MM.1S (cell line): ENCODE measurements at regions not wholly inside any gene's neighbourhood (a gene's known extent, or its start where the extent isn't known, plus 50 kb on each side); places are given as distances from the start of the nearest gene placed in this dataset.

ENCODE experiments used
- DNase-seq: peaks from one replicate; pipeline ENCODE4 v3.0.0-alpha.2; 2015
- H2AFZ ChIP-seq: fragments of 300-600 bp; sonication (generic); 2 replicates; pipeline ENCODE4 v1.6.0; 2016; ENCODE audit warnings: antibody characterized with exemption, low read length
- H3F3A ChIP-seq: fragments of 300-600 bp; sonication (generic); 2 replicates; pipeline ENCODE4 v1.6.1; 2016; ENCODE audit warnings: mild to moderate bottlenecking, antibody characterized with exemption, low read length, moderate library complexity, mixed read lengths; ENCODE audit not compliant: insufficient read depth
- H3K27ac ChIP-seq: fragments of 300-600 bp; sonication (generic); 2 replicates; pipeline ENCODE4 v1.5.1; 2016; ENCODE audit warnings: mild to moderate bottlenecking, low read length
- H3K27me3 ChIP-seq: fragments of 300-600 bp; sonication (generic); replicated peaks from 2 replicates; pipeline ENCODE4 v1.6.0; 2016; ENCODE audit warnings: low read length; ENCODE audit not compliant: insufficient read depth
- H3K36me3 ChIP-seq: fragments of 300-600 bp; sonication (generic); replicated peaks from 2 replicates; pipeline ENCODE4 v1.6.1; 2016; ENCODE audit warnings: mild to moderate bottlenecking, low read length, mixed read lengths; ENCODE audit not compliant: insufficient read depth
- H3K4me1 ChIP-seq: fragments of 300-600 bp; sonication (generic); 2 replicates; pipeline ENCODE4 v1.6.1; 2016; ENCODE audit warnings: low read length, mixed read lengths
- H3K4me2 ChIP-seq: fragments of 300-600 bp; sonication (generic); 2 replicates; pipeline ENCODE4 v1.6.0; 2016; ENCODE audit warnings: low read depth, low read length
- H3K4me3 ChIP-seq: fragments of 300-600 bp; sonication (generic); 2 replicates; pipeline ENCODE4 v1.5.1; 2016; ENCODE audit warnings: low read length, mixed read lengths
- H3K79me2 ChIP-seq: fragments of 300-600 bp; sonication (generic); 2 replicates; pipeline ENCODE4 v1.6.1; 2016; ENCODE audit warnings: mixed run types, low read length, mixed read lengths
- H3K9ac ChIP-seq: fragments of 300-600 bp; sonication (generic); 2 replicates; pipeline ENCODE4 v1.6.1; 2016; ENCODE audit warnings: low read length, mixed read lengths
- H3K9me2 ChIP-seq: fragments of 300-600 bp; sonication (generic); replicated peaks from 2 replicates; pipeline ENCODE4 v1.6.1; 2016; ENCODE audit warnings: mild to moderate bottlenecking, low read length, mixed read lengths; ENCODE audit not compliant: insufficient read depth
- H3K9me3 ChIP-seq: fragments of 300-600 bp; sonication (generic); replicated peaks from 2 replicates; pipeline ENCODE4 v1.6.1; 2016; ENCODE audit warnings: mild to moderate bottlenecking, low read length, mixed read lengths; ENCODE audit not compliant: insufficient read depth
- H4K20me1 ChIP-seq: fragments of 300-600 bp; sonication (generic); 2 replicates; pipeline ENCODE4 v1.6.1; 2016; ENCODE audit warnings: mild to moderate bottlenecking, low read length, moderate library complexity, mixed read lengths; ENCODE audit not compliant: insufficient read depth
- CTCF ChIP-seq: fragments of 300-600 bp; sonication (generic); IDR thresholded peaks from 2 replicates; pipeline ENCODE4 v1.5.1; 2016; ENCODE audit warnings: antibody characterized with exemption, low read length, mixed read lengths
- EZH2 ChIP-seq: fragments of 300-600 bp; sonication (generic); optimal IDR thresholded peaks from 2 replicates; pipeline ENCODE3; 2017; ENCODE audit warnings: low read depth, mild to moderate bottlenecking, antibody characterized with exemption, low read length, mixed read lengths
- EZH2phosphoT487 ChIP-seq: fragments of 300-600 bp; sonication (generic); IDR thresholded peaks from 2 replicates; pipeline ENCODE4 v1.6.1; 2018; ENCODE audit warnings: antibody characterized with exemption, low read length

GRCh38 chr1:38361566-38361965, 315.0 kb upstream of the POU3F1 start:
- Histone ChIP-seq H3K36me3 (no peaks in the 10 kb centered on the region), H3K4me1 (no peaks in the 10 kb centered on the region), H4K20me1 (no peaks in the 10 kb centered on the region), H3K4me2 (no peak overlapping the region), H3K27me3 (no peaks in the 10 kb centered on the region), H3K9me2 (no peaks in the 10 kb centered on the region), H3K27ac (no peak overlapping the region), H3K4me3 (no peak overlapping the region), H2AFZ (no peak overlapping the region), H3K9me3 (no peaks in the 10 kb centered on the region), H3F3A (no peaks in the 10 kb centered on the region), H3K9ac (no peak overlapping the region), H3K79me2 (no peaks in the 10 kb centered on the region)
- TF ChIP-seq CTCF (no peak), EZH2phosphoT487 (no peak)
- no peak for DNase-seq

- Histone ChIP-seq H3K27ac (no peak overlapping the region), H4K20me1 (no peaks in the 10 kb centered on the region), H3K9me2 (no peaks in the 10 kb centered on the region), H3K9me3 (no peaks in the 10 kb centered on the region), H3K4me1 (no peaks in the 10 kb centered on the region), H3F3A (no peaks in the 10 kb centered on the region), H3K27me3 (no peaks in the 10 kb centered on the region), H3K36me3 (no peaks in the 10 kb centered on the region), H3K9ac (no peak overlapping the region), H3K4me2 (no peak overlapping the region), H3K79me2 (no peaks in the 10 kb centered on the region), H3K4me3 (no peak overlapping the region), H2AFZ (no peak overlapping the region)
- DNase-seq: no peak
- TF ChIP-seq EZH2phosphoT487 (no peak), EZH2 (no peak), CTCF (peak; percentile 5; the same call in 1 of the 2 replicates)
Measured at GRCh38 chr1:38360807-38361206, 314.2 kb upstream of the POU3F1 start.

- no peak for DNase-seq
- Histone ChIP-seq H3K9ac (no peak overlapping the region), H3K4me3 (no peak overlapping the region), H3K27me3 (no peaks in the 10 kb centered on the region), H3K4me1 (no peaks in the 10 kb centered on the region), H3K9me3 (no peaks in the 10 kb centered on the region), H4K20me1 (no peaks in the 10 kb centered on the region), H3K9me2 (no peaks in the 10 kb centered on the region), H3K27ac (no peak overlapping the region), H3F3A (no peaks in the 10 kb centered on the region), H3K79me2 (no peaks in the 10 kb centered on the region), H2AFZ (no peak overlapping the region), H3K4me2 (no peak overlapping the region), H3K36me3 (no peaks in the 10 kb centered on the region)
- TF ChIP-seq EZH2phosphoT487: no peak
- no peak for TF ChIP-seq CTCF
- TF ChIP-seq EZH2: no peak
Measured at GRCh38 chr1:38353956-38354355, 307.4 kb upstream of the POU3F1 start.
